ENCODE measurements at regions not wholly inside any gene's neighbourhood (a gene's known extent, or its start where the extent isn't known, plus 50 kb on each side); places are given as distances from the start of the nearest gene placed in this dataset.
"Not testable (repeated sequence)": the region's sequence is repeated elsewhere in the genome, so short reads cannot be mapped to it uniquely, and the experiment has no call there.

DNA sequence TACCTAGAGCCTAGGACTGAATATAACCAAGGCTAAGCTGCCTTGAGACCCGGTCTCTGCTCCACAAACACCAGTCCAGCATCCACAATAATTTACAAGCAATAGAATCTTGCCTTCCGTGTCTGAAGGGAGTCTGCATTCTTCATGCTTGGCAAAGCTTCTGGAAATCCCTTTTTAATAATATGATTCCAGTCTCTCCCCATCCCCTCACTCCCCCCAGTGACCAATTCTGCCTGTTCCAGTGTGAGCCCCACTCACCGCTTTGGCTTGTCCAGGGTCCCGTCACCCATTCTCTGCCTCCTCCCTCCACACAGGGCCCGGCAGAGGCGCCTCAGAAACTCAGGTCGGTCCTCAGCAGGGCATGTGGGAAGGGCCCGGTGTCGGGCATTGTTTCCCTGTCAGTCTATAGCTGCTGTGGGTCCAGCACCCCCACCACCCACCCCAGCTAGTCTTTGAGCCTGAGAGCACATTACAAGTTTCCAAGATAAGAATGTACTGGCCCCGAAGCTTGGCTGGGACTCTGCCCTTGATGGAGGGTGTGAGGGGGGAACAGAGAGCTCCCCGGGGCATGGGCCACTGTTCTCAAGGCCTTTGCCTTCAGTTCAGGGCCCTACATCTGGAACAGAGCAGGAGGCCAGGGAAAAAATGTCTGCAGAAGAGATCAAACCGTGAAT is 129.7 kb upstream of the MYCN start:
- no peak for DNase-seq

- DNase-seq: no peak
Observed at GRCh38 chr2:15811367-15811766, 129.0 kb upstream of the MYCN start.

DNA sequence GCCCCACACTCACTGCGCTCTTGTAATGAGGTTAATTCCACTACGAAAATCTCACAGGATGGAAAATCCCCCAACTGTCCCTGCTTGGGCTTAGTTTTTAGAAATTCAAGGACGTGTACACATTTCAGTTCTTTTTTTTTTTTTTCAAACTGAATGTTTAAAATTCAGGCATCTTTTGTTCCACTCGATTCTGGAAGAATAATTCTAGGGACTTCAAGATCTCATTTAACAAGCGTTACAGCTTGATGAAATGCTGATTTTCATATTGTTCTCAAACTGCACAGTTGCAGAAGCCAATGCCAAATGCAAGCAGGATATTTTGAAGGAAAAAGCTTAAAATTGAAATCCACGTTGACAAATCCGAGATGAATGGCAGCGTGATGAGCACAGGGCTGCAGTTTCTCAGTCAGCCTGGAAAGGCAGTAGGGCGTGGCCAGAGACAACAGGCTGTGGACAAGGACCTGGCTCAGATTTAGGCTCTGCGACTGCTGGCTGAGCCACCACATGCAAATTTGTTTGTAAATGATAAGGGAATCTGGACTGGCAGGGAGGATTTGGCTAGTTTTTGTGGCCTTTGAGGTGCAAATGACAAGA is 128.1 kb upstream of the MYCN start:
- DNase-seq: no peak

GRCh38 chr2:15813481-15814266 is 126.7 kb upstream of the MYCN start:
- DNase-seq: no peak

GRCh38 chr2:15814403-15814802 is 125.9 kb upstream of the MYCN start:
- DNase-seq: no peak

- DNase-seq: no peak
Observed at GRCh38 chr2:15814946-15815345, 125.4 kb upstream of the MYCN start.

GRCh38 chr2:15816226-15816625 is 124.1 kb upstream of the MYCN start:
- no peak for DNase-seq

GRCh38 chr2:15816674-15817406 is 123.5 kb upstream of the MYCN start:
- no peak for DNase-seq

GRCh38 chr2:15817748-15818147 is 122.6 kb upstream of the MYCN start:
- DNase-seq: no peak

DNA sequence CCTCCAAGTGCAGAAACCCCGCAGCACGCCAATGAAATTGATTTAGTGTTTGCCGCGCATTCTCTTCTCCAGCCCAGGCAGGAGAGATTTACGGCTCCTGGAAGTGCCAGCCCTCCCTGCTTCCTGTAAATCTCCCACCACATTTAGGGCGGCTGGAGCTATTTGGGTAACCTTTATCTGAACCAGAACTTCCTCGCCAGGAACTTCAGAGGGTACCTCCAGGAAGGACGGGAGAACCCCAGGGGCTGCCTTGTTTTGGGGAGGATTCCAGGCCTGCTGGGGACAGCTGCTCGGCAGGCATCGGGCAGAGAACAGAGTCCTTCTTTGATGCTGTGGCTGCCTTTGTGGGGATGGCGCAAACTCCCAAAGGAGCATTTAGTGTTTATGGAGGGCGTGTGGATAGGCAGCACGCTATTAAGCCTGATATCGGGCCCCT is 122.0 kb upstream of the MYCN start:
- no peak for DNase-seq

DNA sequence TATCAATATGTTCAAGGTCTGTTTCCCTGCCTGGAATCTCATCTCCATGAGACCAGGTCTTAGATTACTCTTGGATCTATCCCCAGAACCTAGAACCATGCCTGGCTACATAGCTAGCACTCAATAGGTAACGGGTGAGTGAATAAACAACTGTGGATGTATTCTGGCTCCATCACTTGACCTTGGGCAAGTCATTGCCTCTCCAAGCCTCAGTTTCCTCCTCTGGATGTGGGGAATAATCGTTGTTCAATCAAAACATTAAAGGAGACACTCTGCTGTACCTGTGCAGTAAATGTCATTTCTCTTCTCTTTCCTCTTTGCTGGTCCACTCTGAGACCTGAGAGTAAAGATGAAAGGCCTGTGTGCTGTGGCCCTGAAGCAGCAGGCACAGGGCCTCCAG is 121.5 kb upstream of the MYCN start:
- DNase-seq: no peak

- DNase-seq: no peak
Observed at GRCh38 chr2:15819562-15820256, 120.6 kb upstream of the MYCN start.

DNA sequence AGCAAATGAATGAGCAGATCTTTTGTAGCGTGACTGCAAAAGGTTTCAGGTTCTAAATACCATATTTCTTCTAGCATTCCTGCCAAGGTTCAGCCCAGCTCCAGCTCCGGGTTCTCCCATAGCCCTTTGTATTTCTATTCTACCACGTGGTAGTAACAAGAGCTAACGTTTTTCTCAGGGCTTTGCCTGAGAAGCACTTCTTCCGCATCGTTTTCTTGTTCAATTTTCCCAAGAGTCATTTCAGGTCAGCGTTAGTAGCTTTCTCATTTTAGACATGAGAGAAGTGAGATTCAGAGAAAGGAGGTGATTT is 120.1 kb upstream of the MYCN start:
- no peak for DNase-seq

- no peak for DNase-seq
Observed at GRCh38 chr2:15820927-15821326, 119.4 kb upstream of the MYCN start.

DNA sequence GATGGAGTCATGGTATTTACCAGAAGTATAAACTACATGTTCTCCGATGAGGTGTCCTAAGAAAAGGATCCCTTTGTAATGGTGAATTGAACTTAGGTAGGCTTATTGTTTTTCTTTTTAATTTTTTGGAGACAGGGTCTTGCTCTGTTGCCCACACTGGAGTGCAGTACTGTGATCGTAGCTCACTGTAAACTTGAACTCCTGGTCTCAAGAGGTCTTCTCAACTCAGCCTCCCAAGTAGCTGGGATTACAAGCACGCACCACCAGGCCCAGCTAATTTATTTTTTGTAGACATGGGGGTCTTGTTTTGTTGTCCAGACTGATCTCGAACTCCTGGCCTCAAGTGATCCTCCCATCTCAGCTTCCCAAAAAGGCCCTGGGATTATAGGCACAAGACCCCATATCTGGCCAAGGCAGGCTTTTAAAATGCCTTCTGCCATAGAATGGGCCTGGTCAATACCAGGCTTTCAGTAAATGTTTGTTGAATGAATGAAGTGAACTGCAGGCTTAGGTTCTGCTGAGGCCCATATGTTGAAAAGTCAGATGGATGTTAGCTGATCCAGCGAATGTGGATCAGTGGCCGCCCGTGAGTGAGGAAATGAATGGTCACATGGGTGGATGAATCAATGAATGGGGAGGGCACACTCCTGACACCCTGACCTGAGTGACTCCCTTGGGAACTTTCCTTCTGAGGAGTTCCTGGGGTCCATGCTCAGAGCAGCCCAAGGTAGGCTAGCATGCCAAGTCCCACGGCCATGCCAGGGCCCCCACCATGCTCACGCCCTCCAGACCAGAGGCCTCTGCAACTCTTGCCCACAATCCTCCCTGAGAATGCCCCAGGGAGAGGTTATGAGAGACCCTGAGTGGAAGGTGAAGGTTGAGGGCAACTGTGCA is 118.0 kb upstream of the MYCN start:
- no peak for DNase-seq

GRCh38 chr2:15823459-15824396 is 116.6 kb upstream of the MYCN start:
- no peak for DNase-seq

DNA sequence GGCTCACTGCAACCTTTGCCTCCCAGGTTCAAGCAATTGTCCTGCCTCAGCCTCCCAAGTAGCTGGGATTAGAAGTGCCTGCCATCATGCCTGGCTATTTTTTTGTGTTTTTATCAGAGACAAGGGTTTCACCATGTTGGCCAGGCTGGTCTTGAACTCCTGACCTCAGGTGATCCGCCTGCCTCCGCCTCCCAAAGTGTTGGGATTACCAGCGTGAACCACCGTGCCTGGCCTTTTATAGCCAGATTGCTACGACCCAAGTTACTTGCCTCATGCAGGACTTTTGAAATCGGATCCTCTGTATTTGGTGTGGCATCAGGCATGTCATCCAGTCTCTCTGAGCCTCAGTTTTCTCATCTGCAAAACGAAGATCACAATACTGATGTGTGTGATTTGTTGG is 115.9 kb upstream of the MYCN start:
- not testable (repeated sequence) for DNase-seq

DNA sequence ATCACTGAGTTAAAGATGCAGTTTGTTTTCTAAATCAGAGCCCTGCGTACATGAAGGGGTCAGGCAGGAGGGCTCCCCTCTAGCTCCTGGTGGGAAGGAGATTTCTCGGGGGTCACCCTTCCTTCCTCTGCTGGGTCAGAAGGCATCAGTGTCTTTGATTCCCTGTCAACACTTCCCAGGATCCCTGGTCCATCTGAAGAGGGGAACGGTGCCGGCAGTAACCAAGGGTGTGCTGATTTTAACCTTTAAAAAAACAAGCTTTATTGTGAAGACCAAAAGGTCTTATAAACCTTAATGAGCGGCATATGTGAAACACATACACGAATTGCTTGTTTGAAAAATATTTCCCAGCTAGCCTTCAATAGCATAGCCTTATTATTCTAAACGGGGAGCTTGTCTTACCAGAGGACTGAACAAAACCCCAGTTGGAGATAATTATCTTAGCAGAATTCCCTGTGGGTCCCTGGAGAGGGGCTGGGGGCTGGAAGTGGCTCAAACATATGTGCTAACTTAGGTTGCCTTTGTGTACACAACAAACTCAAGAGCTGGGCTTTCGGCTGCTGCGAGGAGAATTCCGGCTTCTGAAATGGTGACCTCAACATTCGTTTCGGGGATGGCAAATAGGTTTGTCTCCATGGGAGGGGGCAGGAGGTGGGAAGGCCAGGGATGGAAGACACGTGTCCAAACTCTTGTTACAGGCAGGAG is 114.9 kb upstream of the MYCN start:
- DNase-seq: no peak

DNA sequence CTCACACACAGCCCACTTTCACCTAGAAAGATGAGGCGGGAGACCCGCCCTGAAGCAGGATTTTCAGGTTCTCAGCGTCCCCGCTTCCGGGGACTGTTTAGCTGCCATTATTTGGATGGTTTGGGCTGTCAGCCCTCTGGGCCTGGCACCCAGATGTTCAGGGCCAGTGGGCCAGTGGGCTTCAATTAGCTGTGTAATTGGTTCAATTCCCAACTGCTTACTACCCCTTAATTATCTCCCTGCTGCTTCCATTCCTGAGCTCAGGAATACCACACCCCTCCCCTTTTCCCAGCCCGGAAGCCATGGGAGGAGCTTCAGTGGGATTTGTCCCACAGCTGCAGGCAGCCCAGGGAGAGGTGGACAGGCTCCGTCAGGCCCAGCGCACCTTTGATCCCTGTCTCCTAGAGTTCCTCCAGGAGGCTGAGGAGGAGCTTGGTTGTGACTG is 114.1 kb upstream of the MYCN start:
- DNase-seq: no peak

GRCh38 chr2:15827001-15827400 is 113.3 kb upstream of the MYCN start:
- no peak for DNase-seq
